GM12891 (cell line): ENCODE measurements at regions not wholly inside any gene's neighbourhood (a gene's known extent, or its start where the extent isn't known, plus 50 kb on each side); places are given as distances from the start of the nearest gene placed in this dataset.

Experiments used
- POLR2A ChIP-seq: IDR thresholded peaks from 2 replicates; pipeline ENCODE4 v1.6.1; 2011; ENCODE audit warnings: low read depth, low read length, control low read depth
- POLR2AphosphoS5 ChIP-seq: IDR thresholded peaks from 2 replicates; pipeline ENCODE4 v1.6.1; 2011; ENCODE audit warnings: low read depth, low read length, control low read depth
- POU2F2 ChIP-seq: IDR thresholded peaks from 2 replicates; pipeline ENCODE4 v1.6.1; 2011; ENCODE audit warnings: low read depth, mild to moderate bottlenecking, control low read depth, low read length, moderate library complexity
- TAF1 ChIP-seq: IDR thresholded peaks from 2 replicates; pipeline ENCODE4 v1.6.1; 2011; ENCODE audit warnings: low read depth, low read length, control low read depth

GRCh38 chr5:158013303-158013702 lies 154.4 kb upstream of the CLINT1 start:
- TF ChIP-seq TAF1 (no peak), POLR2A (no peak), POU2F2 (no peak), POLR2AphosphoS5 (no peak)
